Inferior parietal cortex (tissue), 1 donor: ENCODE measurements at regions not wholly inside any gene's neighbourhood (a gene's known extent, or its start where the extent isn't known, plus 50 kb on each side); places are given as distances from the start of the nearest gene placed in this dataset.
"Not testable (repeated sequence)": the region's sequence is repeated elsewhere in the genome, so short reads cannot be mapped to it uniquely, and the experiment has no call there.

ENCODE experiments used
- DNase-seq: peaks from one replicate; pipeline ENCODE4 v3.0.0-alpha.2; 2016; ENCODE audit errors: extremely low spot score

- no peak for DNase-seq
Measured at GRCh38 chr3:145013931-145014330, 1042.3 kb downstream of the DIPK2A start.

- DNase-seq = peak; percentile 19
Measured at GRCh38 chr3:145015253-145015652, 1043.6 kb downstream of the DIPK2A start.

- DNase-seq = no peak
Measured at GRCh38 chr3:145017959-145018358, 1046.3 kb downstream of the DIPK2A start.

- no peak for DNase-seq
Measured at GRCh38 chr3:145022447-145022846, 1050.8 kb downstream of the DIPK2A start.

- no peak for DNase-seq
Measured at GRCh38 chr3:145024700-145025099, 1053.1 kb downstream of the DIPK2A start.

GRCh38 chr3:145027186-145027585 lies 1055.6 kb downstream of the DIPK2A start:
- DNase-seq = not testable (repeated sequence)

GRCh38 chr3:145032791-145033190 lies 1061.2 kb downstream of the DIPK2A start:
- DNase-seq = no peak

- DNase-seq = no peak
Measured at GRCh38 chr3:145035682-145036081, 1064.1 kb downstream of the DIPK2A start.

- DNase-seq = not testable (repeated sequence)
Measured at GRCh38 chr3:145054055-145054454, 1082.4 kb downstream of the DIPK2A start.

- no peak for DNase-seq
Measured at GRCh38 chr3:145055375-145056076, 1083.9 kb downstream of the DIPK2A start.

- DNase-seq = no peak
Measured at GRCh38 chr3:145058483-145058882, 1086.9 kb downstream of the DIPK2A start.

GRCh38 chr3:145063616-145064015 lies 1092.0 kb downstream of the DIPK2A start:
- DNase-seq = no peak

GRCh38 chr3:145070795-145071194 lies 1090.2 kb downstream of the PLOD2 start:
- no peak for DNase-seq

GRCh38 chr3:145079436-145079835 lies 1081.5 kb downstream of the PLOD2 start:
- peak; percentile 13 for DNase-seq

- DNase-seq = no peak
Measured at GRCh38 chr3:145087038-145087437, 1073.9 kb downstream of the PLOD2 start.

- no peak for DNase-seq
Measured at GRCh38 chr3:145088917-145089316, 1072.1 kb downstream of the PLOD2 start.

- DNase-seq = no peak
Measured at GRCh38 chr3:145089337-145089736, 1071.6 kb downstream of the PLOD2 start.

GRCh38 chr3:145094355-145094941 lies 1066.5 kb downstream of the PLOD2 start:
- peak; percentile 39 for DNase-seq

- not testable (repeated sequence) for DNase-seq
Measured at GRCh38 chr3:145111141-145111540, 1049.8 kb downstream of the PLOD2 start.

GRCh38 chr3:145116769-145117168 lies 1044.2 kb downstream of the PLOD2 start:
- DNase-seq = no peak

- DNase-seq = no peak
Measured at GRCh38 chr3:145118303-145118702, 1042.7 kb downstream of the PLOD2 start.

- no peak for DNase-seq
Measured at GRCh38 chr3:145124900-145125678, 1035.9 kb downstream of the PLOD2 start.

- no peak for DNase-seq
Measured at GRCh38 chr3:145133281-145133680, 1027.7 kb downstream of the PLOD2 start.
